ENCODE measurements at regions not wholly inside any gene's neighbourhood (a gene's known extent, or its start where the extent isn't known, plus 50 kb on each side); places are given as distances from the start of the nearest gene placed in this dataset.

DNA sequence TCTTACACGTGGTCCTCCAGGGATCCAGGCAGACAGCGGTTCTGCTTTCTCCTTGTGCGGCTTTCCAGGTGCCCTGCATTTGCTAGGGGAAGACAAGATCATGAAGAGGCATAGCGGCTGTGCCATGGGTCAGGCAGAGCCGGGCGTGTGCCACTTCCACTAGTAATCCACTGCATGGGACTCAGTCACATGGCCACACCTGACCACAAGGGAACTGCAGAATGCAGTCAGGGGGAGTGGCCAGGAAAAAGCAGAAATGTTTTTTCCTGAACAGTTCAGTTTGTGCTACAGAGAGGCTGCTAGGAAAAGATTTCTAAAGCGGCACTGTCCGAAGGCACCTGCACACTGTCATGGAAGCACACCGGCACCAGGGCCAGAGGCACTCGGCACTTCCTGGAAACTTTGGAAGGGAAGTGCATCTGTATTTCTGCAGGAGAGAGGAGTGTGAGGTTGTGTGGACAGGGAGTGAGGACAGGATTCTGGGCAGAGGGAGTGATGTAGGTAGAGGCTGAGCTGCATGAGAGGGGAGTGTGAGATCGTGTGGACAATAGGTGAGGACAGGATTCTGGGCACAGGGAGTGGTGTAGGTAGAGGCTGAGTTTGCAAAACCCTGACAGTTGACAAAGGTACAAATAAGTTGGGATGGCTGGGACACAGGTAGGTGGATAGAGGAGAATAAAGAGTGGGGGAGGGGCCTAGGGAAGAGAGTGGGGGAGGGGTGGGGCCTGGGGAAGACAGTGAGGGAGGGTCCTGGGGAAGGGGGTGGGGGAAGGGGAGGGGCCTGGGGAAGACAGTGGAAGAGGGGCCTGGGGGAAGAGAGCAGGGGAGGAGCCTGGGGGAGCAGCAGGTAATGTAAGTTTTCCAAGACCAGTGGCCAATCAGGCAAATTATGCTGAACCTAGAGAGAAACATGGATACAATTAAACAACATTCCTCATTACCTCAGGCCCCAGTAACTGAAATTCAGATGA, 1436.3 kb downstream of the TBC1D22A start:
- peak; percentile 63 for DNase-seq (ENCODE audit: low spot score)

DNA sequence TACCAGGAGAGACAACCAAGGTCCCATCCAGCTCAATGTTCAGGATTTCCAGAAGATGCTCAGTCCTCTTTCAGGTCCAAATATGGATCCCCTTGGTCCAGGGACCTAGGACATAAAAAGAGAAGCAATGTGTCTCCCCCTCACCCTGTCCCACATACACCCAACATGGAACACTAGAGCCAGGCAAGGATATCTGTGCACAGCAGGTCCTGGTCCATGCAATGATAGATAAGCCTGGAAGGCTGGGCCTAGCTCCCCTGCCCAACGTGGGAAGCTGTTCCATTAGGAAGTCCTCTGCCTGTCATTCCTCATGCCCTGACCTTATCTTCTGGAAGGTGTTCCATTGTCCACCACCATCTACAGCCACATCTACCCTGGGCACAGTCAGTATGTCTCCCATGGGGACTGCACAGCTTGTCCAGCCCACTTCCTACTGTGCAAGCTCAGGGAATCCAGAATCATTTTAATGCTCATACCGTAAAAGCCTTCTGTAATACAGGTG, 1434.8 kb downstream of the TBC1D22A start:
- DNase-seq (ENCODE audit: low spot score), result no peak

DNA sequence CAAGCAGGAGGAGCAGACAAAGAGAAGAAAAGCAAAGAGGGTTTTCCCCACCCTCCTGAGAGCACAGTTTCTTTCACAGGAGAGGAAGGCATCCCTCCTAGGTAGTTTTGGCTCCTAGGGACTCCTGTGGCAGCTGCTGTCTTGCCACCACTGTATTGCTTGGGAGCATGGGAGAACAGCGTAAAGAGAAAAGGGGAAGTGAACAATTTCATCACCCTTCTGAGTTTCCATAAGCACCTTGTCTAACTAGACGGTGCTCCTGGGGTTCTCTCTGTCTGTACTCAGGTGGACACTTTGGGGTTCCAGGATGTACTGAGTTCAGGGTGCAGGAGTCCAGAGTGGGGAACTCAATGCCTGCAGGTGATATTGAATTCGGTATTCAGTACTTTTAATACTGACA, 1430.5 kb downstream of the TBC1D22A start:
- no peak for DNase-seq (ENCODE audit: low spot score)

DNA sequence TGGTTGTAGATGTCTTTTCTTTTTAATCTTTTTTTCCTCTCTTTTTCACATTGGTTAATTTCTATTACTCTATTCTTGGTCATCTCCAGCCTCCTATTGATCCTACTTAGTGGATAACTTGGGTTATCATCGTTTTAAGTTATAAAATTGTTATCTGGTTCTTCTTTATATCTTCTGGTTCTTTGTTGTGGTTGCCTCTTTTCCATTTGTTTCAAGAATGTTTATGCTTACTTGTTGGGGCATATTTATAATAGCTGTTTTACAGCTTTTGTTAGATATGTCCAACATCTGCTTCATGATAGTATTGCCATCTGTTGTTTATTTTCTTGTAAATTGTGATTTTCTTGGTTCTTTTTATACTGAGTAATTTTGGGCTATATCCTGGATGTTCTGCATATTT, 1429.6 kb downstream of the TBC1D22A start:
- DNase-seq (ENCODE audit: low spot score), result no peak

DNA sequence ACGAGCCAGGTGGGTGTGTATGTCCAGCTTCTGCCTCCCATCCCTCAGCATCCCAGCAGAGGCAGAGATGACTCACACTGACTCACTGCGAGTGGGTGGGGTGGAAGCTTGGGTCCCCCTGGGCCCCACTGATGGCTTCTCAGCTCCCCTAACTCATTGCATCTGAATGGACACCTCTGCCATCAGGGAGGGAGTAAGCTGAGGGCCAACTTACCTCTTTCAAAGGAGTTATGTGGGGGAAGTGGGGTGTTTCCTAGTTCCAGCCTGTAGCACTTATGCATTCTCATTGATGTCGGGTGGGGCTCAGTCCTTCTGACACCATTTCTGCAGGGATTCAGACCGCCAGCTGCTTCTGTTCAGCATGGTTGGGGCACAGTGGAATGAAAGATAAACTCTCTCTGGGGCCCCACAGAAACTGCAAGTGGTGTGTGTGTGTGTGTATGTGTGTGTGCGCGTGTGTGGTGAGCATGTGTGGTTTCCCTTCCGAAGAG, 1425.8 kb downstream of the TBC1D22A start:
- DNase-seq (ENCODE audit: low spot score), result no peak

DNA sequence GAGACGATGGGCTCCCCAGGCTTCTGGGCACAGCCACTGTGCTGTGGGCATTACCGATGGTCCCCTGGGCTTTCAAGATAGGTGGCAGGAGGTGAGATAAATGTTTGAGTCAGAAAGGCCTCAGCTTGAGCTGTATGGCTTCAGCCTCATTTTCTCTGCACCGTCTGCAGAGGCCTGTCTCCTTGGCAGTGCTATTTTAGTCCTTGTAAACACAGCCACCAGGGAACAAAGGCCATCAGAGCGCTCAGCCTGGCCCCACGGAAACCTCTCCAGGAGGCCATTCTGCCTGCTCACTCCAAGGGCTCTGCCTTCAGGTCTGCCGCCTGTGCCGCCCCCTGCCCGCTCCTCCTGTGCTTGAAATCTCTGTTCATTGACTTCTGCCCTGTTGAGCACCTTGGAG, 1424.9 kb downstream of the TBC1D22A start:
- no peak for DNase-seq (ENCODE audit: low spot score)

DNA sequence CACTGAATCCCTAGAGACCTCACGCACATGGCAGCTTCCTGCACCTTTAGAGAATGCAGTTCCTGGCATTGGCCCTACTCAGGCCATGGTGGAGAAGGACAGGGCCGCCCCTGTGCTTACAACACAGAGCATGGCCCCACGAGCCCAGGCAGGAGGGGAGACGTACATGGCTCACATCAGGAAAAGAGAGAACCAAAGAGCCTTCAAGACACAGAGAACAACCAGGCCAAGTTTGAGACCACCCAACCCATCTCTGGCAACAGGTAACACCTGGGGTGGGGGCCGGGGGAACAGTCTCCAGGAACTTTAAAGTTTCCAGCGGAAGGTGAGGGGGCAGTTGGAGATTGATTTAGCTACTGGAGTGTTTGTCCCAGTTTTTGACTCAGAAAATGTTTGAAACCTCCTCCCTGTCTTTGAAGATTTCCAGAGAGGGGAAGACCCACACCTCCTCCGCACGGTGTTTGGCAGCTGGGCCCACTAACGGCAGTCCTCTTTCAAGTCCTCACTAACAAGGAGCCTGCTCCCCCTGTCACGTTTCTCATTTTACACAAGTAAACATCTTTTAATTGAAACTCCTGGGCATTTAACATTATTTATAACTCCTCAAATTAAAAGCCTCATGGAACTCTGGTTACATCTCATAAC, 1423.8 kb downstream of the TBC1D22A start:
- no peak for DNase-seq (ENCODE audit: low spot score)

DNA sequence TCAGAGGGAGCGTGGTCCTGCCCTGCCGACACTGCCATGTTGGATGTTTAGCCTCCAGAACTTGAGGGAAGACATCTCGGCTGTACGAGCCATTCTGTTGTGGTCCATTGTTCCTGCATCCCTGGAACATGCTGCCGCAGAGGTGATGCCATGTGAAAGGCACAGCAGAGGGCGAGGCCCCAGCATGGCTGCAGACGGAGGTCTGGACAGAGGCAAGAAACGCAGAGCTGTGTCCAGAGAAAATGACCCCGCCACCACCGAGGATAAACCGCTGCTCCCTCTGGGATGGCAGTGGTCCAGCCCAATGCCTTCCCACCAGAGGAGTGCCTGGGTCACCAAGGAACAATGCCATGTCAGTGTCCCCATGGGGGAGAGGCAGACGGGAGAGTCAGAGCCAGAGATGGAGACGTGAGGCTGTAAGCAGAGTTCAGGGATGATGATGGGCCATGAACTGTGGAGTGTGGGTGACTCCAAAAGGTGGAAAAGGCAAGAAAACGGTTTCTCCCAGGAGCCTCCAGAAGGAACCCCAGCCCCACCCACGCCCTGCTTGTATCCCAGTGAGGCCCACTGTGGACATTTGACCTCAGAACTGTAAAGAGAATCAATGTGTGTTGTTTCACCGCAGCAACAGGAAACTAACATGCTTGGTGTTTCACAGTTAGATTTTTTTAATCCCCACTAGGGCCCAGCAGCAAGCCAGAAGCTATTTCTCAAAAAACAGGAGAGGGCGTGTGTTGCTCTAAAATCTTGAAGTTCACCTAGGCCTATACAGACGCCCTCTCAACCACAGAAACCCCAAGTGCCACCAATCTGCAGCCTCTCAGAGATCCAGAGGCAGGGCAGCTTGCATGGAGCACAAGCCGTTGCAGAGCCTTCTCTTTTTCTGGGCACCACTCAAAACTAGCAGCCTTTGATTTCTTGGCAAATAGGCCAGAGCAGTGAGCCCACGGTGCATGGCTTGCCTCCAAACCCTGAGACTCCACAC, 1422.9 kb downstream of the TBC1D22A start:
- no peak for DNase-seq (ENCODE audit: low spot score)

DNA sequence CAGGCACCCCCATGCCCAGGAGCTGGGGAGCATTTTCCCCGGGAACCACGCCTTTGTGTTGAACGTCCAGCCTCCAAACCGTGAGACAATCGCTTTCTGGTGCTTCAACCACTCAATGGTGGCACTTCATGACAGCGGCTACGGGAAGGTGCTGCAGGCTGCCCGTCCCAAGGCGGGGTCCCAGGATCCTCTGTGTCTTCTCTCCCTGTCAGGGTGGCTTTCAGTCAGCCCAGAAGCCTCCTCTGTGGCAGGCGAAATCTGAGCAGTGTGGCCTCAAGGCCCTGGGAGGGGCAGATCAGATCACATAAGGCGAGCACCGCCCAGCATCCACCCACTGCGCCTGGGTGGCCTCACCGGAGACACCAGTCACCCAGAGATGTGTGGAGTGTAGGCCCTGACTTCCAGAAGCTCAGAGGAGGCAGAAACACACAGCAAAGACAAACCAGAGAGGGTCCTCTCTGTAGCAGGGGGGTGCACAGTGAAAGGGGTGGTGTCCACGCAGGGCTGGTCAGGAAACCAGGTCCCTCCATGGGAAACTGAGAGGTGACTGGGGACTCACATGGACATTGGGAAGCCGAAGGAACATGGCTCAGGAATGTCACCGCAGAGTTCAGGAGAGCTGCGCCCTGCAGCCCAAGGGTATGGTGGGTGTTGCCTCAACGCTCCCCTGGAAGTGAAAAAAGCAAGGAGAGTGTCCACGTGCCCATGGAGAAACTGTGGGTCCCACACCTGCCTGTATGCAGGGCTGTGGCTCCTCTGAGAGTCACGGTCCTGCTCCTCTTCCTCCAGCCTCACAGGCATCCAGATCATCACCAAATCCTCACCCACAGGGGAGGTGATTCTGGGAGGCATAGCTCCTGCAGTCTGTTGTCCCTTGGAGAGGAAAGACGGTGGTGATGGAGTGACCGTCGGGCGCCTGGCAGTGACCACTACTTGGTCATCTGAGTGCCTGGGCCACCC, 1420.7 kb downstream of the TBC1D22A start:
- no peak for DNase-seq (ENCODE audit: low spot score)

DNA sequence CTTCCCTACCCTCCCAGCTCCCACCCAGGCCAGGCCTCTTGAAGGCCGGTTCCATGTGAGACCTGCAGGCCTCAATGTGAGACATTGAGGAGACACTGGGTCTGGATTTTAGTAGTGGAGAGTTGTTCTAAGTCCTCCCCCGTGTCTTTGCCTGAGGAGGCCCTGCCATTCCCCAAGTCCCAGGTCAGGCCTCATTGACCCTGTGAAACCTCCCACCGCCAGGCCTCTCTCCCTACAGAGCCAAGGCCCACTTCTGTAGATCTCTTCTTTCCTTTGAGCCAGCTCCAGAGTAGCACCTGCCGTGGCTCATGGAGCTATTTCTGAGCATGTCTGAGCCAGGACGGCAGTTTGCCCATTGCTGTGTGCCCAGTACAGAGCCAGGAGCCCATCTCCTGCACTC, 1419.6 kb downstream of the TBC1D22A start:
- DNase-seq (ENCODE audit: low spot score), result no peak

DNA sequence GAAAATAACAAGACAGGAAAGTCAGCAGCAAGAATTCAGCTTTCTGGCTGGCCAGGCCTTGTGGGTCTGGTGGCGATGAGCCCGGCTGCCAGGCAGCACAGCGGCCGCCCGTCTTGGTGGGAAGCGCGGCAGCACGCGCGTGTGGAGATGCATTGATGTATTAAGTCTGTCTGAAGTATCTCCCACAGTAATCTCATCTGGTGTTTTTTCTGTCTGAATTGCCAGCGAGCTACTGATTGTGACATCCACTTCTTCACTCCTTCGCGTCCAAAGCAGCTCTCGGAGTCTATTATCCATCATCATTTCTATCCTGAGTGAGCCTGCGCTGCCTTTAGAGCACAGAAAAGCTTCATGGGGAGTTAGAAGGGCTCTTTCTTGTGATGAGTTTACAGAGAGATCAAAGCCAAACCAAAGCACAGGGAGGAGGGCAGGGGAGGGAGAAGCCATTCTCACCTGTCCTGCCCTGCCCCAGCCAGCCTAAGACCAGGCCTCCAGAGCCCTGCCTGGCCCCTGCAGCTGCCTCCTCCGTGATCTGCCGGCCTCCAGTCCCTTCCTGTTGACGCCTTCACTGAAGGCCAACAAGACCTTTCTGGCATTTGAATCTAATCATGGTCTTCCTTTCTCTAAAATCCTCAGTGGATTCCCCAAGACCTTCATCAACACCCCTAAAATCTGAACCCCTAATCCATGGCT, 1419.0 kb downstream of the TBC1D22A start:
- DNase-seq (ENCODE audit: low spot score), result no peak

DNA sequence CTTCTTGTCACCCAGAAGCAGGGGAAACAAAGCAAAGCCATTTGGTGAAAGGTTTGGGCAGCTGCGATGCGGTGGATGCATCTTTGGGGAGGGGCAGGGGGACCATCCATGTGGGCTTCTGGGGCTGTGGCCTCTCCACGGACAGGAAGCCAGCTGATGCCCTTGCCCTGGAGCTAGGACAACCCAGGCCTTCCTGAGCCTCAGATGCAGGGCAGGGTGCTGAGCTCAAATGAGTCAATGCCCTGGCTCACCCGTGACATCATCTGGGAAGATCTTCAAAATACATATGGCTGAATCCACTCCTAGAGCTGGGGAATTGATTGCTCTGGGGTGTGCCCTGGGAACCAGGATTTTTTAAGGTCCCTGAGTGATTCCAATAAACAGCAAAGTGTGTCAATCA, 1418.2 kb downstream of the TBC1D22A start:
- no peak for DNase-seq (ENCODE audit: low spot score)

DNA sequence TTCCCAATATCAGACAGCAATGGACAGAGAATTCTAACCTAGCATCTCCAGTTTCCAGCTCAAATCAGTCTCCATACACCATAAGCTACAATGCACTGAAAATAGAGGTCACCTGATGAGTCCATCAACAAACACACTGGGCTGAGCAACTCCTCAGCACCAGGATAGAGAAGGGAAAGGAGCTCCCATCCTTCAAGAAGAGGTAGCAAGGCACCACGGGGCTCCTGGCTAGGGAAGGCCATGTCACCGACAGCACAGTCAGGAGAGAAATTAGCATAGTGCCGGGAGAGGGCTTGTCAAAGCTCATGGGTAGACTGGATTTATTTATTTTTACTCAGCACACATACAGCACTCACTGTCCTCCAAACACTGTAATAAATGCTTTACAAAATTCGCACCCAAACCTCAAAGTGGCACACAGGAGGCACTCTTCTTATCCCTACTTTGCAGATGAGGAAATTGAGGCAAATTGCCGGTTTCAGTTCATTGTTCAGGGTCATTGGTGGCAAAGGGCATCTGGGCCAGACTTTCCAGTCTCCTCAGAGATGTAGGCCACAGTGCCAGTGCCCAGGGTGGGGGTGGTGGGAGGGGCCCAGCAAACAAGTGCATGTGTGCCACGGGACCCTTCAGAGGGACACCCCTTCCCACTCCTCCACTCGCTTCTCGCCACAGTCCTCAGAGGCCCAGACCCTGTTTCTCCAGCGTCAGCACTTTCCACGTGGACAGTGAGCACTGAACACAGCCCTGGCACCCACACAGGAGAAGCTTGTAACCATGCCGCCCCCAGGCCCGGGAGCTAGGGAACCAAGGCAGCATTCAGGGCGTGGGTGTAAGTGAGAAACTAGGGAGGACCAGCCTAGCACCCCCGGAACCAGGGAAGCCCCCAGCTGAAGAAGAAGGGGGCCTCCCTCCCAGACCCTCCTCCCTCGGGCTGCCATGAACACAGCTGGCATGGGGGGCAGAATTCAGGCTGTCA, 1417.4 kb downstream of the TBC1D22A start:
- no peak for DNase-seq (ENCODE audit: low spot score)

DNA sequence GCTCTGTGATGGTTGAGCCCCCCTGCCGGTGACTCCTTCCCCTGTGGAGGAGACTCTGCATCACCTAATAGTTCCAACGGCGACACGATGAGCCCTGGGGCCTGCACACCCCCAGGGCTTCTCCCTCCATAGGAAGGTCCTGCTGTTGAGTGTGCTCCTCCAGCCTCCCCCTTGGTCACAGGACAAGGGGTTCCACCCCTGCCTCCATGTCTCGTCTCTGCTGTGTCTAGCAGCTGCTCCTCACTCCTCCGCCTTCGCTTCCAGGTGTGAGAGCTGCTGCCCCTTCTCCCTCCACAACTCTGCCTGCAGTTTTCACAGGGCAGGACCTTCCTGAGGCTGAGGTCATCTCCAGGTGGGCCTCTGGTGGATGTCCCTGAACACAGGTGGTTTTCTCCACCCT, 1416.1 kb downstream of the TBC1D22A start:
- DNase-seq (ENCODE audit: low spot score), result no peak

DNA sequence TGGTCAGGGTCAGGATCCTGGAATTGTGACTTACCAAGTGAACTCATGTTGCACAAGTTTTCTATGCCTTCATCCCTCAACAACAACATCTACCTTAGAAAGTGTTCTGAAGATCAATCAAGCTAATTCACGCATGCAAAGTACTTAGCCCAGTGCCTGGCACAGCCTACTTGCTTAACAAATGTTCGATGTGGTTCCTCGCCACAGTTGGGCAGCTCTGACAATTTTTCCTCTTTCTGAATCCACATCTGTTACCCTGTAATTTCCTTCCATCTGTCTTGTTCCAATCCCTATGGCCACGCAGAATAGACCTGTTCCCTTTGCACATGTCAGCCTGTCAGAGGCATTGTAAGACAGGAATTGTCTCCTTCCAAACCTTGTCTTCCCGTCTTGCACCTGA, 1415.2 kb downstream of the TBC1D22A start:
- DNase-seq (ENCODE audit: low spot score), result no peak

DNA sequence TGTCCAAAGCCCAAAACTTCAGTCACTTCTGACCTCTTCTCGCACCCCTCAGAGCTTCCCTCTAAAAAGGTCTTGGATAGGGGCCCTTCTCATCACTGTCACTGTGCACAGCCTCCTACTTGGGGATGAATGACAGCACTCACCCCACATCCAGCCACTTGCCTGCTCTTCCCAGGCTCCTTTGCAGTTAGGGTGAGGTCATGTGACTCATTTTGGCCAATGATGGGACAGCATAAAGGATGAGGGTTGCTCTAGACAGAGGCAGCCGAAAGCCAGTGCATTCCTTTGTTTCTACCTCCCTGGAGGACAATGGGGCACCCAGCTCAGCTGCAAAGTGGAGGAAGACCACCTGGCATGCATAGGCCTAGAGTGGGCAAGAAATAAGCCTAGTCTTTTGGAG, 1413.3 kb downstream of the TBC1D22A start:
- DNase-seq (ENCODE audit: low spot score), result no peak

DNA sequence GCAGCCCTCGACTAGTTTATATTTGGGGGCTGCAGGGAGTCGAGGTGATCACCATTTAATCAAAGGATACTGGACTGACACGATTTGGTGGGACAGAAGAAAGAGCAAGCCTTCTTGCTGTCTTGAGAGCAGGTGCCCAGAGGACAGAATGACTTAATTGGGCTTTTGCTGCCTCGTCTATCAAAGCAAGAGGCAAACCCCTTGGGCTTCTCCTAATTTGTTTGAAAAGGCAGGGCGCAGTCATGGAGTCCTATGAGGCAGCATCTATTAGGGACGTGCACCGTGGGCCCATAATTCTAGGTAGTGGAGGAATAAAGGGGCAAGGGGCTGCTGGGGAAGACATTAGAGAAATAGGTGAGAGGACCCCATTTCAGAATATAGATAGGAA, 1411.3 kb downstream of the TBC1D22A start:
- DNase-seq (ENCODE audit: low spot score), result no peak

DNA sequence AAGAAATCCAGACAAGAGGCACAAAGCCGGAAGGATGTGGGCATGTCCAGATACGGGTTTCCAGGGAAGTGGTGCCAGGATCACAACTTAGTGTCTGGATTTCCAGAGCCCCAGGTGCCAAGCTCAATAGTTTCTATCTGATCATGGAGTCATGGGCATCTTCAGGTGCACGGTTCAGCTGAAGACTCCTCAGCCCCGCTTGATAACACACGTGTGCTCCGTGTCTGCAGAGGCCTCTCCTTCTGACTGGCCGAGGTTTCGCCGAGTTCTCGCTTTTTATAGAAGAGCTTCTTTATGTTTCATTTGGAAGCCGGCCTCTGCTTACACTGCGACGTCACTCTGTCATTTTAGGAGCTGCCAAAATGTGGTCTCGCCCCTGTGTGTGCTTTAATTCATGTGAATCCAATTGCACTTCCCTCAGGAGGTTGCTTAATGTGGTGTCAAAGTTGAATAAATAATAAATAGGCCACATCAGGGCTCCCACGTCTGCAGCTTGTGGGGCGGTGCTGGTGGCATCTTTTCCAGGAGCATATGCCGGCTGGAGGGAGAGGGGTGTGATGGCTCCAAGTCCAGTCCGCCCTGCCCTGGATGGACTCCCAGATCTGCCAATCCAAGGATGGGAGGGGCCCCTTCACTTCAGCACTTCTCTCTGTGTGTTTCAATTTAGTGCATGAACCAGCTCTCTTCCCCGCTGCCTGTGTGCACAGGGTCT, 1410.8 kb downstream of the TBC1D22A start:
- DNase-seq (ENCODE audit: low spot score), result no peak

All from iPS-NIHi11 (cell line).